ENCODE measurements at regions not wholly inside any gene's neighbourhood (a gene's known extent, or its start where the extent isn't known, plus 50 kb on each side); places are given as distances from the start of the nearest gene placed in this dataset.

GRCh38 chr10:106341356-106341755 lies 823.1 kb downstream of the SORCS1 start:
- DNase-seq (ENCODE audit: extremely low read depth, low read depth): no peak
- H3K4me3 ChIP-seq (replicated peaks; ENCODE audit: low read depth, low read length): no peak overlapping the region
- TF ChIP-seq CTCF (IDR thresholded peaks at IDR 0.05; ENCODE audit: low read depth, low read length, missing control alignments): no peak

GRCh38 chr10:106338486-106338885 lies 826.0 kb downstream of the SORCS1 start:
- no peak for TF ChIP-seq CTCF (IDR thresholded peaks at IDR 0.05; ENCODE audit: low read depth, low read length, missing control alignments)
- H3K4me3 ChIP-seq (replicated peaks; ENCODE audit: low read depth, low read length): no peak overlapping the region

GRCh38 chr10:106336874-106337273 lies 827.6 kb downstream of the SORCS1 start:
- no peak for TF ChIP-seq CTCF (IDR thresholded peaks at IDR 0.05; ENCODE audit: low read depth, low read length, missing control alignments)
- H3K4me3 ChIP-seq (replicated peaks; ENCODE audit: low read depth, low read length): no peak overlapping the region
- no peak for DNase-seq (ENCODE audit: extremely low read depth, low read depth)

More at GRCh38 chr10:106338486-106338885, 826.0 kb downstream of the SORCS1 start:
- no peak for DNase-seq (ENCODE audit: extremely low read depth, low read depth)

GRCh38 chr10:106327747-106328146 lies 836.8 kb downstream of the SORCS1 start:
- no peak for TF ChIP-seq CTCF (IDR thresholded peaks at IDR 0.05; ENCODE audit: low read depth, low read length, missing control alignments)
- DNase-seq (ENCODE audit: extremely low read depth, low read depth): no peak
- no peak overlapping the region for H3K4me3 ChIP-seq (replicated peaks; ENCODE audit: low read depth, low read length)

GRCh38 chr10:106320876-106321275 lies 843.6 kb downstream of the SORCS1 start:
- no peak for TF ChIP-seq CTCF (IDR thresholded peaks at IDR 0.05; ENCODE audit: low read depth, low read length, missing control alignments)
- no peak for DNase-seq (ENCODE audit: extremely low read depth, low read depth)
- no peak overlapping the region for H3K4me3 ChIP-seq (replicated peaks; ENCODE audit: low read depth, low read length)

GRCh38 chr10:106320078-106320477 lies 844.4 kb downstream of the SORCS1 start:
- H3K4me3 ChIP-seq (replicated peaks; ENCODE audit: low read depth, low read length): no peak overlapping the region
- TF ChIP-seq CTCF (IDR thresholded peaks at IDR 0.05; ENCODE audit: low read depth, low read length, missing control alignments): no peak
- DNase-seq (ENCODE audit: extremely low read depth, low read depth): no peak

- H3K4me3 ChIP-seq (replicated peaks; ENCODE audit: low read depth, low read length): no peak overlapping the region
- no peak for DNase-seq (ENCODE audit: extremely low read depth, low read depth)
- no peak for TF ChIP-seq CTCF (IDR thresholded peaks at IDR 0.05; ENCODE audit: low read depth, low read length, missing control alignments)
Measured at GRCh38 chr10:106317554-106317953, 847.0 kb downstream of the SORCS1 start.

Measured in HFF-Myc (cell line).